Astrocyte (in vitro differentiated cells and primary cell): ENCODE measurements at regions not wholly inside any gene's neighbourhood (a gene's known extent, or its start where the extent isn't known, plus 50 kb on each side); places are given as distances from the start of the nearest gene placed in this dataset.

ENCODE experiments used
- CTCF ChIP-seq: IDR thresholded peaks from 2 replicates; pipeline ENCODE4 v1.5.1; 2011; ENCODE audit warnings: low read depth, mild to moderate bottlenecking, inconsistent platforms, low read length, moderate library complexity; ENCODE audit not compliant: insufficient read depth
- EZH2 ChIP-seq: IDR thresholded peaks from 2 replicates; pipeline ENCODE4 v1.6.1; 2012; ENCODE audit warnings: mild to moderate bottlenecking, low read length, inconsistent platforms; ENCODE audit not compliant: insufficient read depth

GRCh38 chr16:79776243-79776847 lies 175.8 kb upstream of the MAF start:
- TF ChIP-seq CTCF = no peak
- no peak for TF ChIP-seq EZH2
